ENCODE measurements at regions not wholly inside any gene's neighbourhood (a gene's known extent, or its start where the extent isn't known, plus 50 kb on each side); places are given as distances from the start of the nearest gene placed in this dataset.
A peak's percentile ranks its signal among the peaks of the same experiment; 100 is the strongest.

DNA sequence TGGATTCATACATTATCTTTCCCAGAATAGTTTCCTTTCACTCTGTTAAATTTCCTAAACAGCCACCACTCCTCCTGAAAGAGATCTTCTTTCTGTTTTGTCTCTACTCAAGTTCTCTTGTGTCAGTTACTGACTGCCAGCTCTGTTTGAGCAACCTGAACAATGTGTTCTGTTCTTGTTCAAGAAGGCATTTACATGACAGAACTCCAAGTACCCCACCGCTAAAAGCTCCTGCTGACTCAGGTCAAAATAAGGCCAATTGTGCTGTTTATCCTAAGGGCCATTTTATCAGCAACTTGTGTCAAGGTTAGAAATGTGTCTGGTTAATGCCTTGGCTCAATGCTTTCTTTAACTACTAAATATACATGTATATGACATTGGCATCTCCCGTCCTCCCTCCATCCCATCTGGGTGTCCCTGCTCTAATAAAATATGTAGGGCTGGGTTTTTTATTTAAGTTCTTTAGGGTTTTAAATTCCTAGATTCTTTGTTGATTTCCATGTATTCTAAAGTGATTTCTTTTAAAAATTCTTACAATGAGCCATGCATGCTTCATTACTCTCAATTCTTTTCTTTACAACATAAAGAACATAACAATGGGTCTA lies 144.3 kb upstream of the PAQR3 start:
- Histone ChIP-seq H3K4me2 (peak overlapping the region; percentile 3), H2AFZ (replicated peaks) (no peak overlapping the region), H3K36me3 (peaks cover 5% of the 10 kb centered on the region), H3F3A (ENCODE audit: low read depth) (peaks cover 7% of the 10 kb centered on the region), H3K79me2 (ENCODE audit: low read depth) (no peaks in the 10 kb centered on the region), H3K4me3 (no peak overlapping the region), H4K20me1 (ENCODE audit: low read depth) (no peaks in the 10 kb centered on the region), H3K27me3 (no peaks in the 10 kb centered on the region), H3K9ac (no peak overlapping the region), H3K9me3 (ENCODE audit: low read depth) (peaks cover 8% of the 10 kb centered on the region), H3K27ac (no peak overlapping the region), H3K4me1 (peaks cover 20% of the 10 kb centered on the region)
- H3K27me3 Mint-ChIP-seq (ENCODE audit: insufficient read depth, low read depth): peaks cover 4% of the 10 kb centered on the region
- H3K4me1 Mint-ChIP-seq: peaks cover 39% of the 10 kb centered on the region
- DNase-seq (ENCODE audit: low spot score): peak; percentile 39
- TF ChIP-seq EZH2phosphoT487 (IDR thresholded peaks at IDR 0.05) (no peak), EZH2 (IDR thresholded peaks at IDR 0.05) (no peak)
- TF ChIP-seq, protein P1, sequence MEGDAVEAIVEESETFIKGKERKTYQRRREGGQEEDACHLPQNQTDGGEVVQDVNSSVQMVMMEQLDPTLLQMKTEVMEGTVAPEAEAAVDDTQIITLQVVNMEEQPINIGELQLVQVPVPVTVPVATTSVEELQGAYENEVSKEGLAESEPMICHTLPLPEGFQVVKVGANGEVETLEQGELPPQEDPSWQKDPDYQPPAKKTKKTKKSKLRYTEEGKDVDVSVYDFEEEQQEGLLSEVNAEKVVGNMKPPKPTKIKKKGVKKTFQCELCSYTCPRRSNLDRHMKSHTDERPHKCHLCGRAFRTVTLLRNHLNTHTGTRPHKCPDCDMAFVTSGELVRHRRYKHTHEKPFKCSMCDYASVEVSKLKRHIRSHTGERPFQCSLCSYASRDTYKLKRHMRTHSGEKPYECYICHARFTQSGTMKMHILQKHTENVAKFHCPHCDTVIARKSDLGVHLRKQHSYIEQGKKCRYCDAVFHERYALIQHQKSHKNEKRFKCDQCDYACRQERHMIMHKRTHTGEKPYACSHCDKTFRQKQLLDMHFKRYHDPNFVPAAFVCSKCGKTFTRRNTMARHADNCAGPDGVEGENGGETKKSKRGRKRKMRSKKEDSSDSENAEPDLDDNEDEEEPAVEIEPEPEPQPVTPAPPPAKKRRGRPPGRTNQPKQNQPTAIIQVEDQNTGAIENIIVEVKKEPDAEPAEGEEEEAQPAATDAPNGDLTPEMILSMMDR (IDR thresholded peaks at IDR 0.05): no peak
- H3K36me3 Mint-ChIP-seq: peaks cover 6% of the 10 kb centered on the region
- H3K9me3 Mint-ChIP-seq: peaks cover 16% of the 10 kb centered on the region
- H3K4me3 Mint-ChIP-seq: no peak overlapping the region
- peak overlapping the region; percentile 55 for H3K27ac Mint-ChIP-seq

DNA sequence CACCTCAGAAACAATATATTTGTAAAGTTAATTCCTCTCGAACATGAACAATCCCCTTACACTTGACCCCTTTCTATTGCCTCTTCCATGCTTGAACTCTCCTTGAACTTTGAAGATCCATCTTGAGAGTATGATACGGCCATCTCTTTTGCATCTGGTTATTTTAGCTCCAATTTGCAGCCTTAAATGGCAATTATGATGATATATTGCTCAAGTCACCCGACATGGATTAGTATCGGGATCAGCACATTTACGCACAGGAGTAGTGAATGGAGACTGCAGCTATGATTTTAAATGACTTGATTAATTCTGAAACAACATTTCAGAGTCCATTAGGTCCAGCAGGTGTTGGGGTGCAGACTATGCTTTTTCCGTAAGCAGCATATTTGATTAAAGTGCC lies 143.8 kb upstream of the PAQR3 start:
- Mint-ChIP-seq H3K36me3 (peaks cover 6% of the 10 kb centered on the region), H3K27ac (no peak overlapping the region)
- no peak overlapping the region for H3K4me3 ChIP-seq

DNA sequence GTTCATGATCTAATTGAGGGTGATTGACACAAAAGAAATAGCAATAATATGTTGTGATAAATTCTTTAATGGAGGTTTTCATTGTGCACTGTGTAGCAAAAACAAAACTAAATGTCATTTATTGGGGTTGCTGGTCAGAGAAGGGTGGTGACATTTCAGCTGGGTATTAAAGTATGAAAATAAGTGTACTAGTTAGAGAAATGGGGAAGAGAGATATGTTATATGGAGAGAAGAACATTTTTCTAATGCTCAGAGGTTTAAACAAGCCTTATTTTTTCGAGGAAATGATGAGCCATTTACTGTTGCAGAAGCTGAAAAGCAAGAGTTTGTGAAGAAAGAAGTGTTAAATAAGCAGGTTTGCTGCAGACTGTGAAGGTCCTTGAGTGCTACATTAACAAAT lies 142.7 kb upstream of the PAQR3 start:
- H3K9me3 Mint-ChIP-seq: peaks cover 16% of the 10 kb centered on the region
- no peak overlapping the region for H3K9ac ChIP-seq
- peaks cover 8% of the 10 kb centered on the region for H3K9me3 ChIP-seq (ENCODE audit: low read depth)
- no peaks in the 10 kb centered on the region for H3K79me2 ChIP-seq (ENCODE audit: low read depth)
- peaks cover 11% of the 10 kb centered on the region for H3K4me1 ChIP-seq
- peaks cover 7% of the 10 kb centered on the region for H3F3A ChIP-seq (ENCODE audit: low read depth)
- H3K4me3 Mint-ChIP-seq: no peak overlapping the region
- no peak overlapping the region for H3K4me2 ChIP-seq
- DNase-seq (ENCODE audit: low spot score): no peak
- no peak overlapping the region for H3K27ac Mint-ChIP-seq
- no peaks in the 10 kb centered on the region for H4K20me1 ChIP-seq (ENCODE audit: low read depth)
- no peak overlapping the region for H3K4me3 ChIP-seq
- no peak overlapping the region for H3K27ac ChIP-seq
- H3K36me3 Mint-ChIP-seq: peaks cover 6% of the 10 kb centered on the region
- peaks cover 5% of the 10 kb centered on the region for H3K36me3 ChIP-seq
- TF ChIP-seq EZH2phosphoT487 (IDR thresholded peaks at IDR 0.05): no peak
- TF ChIP-seq EZH2 (IDR thresholded peaks at IDR 0.05): no peak
- TF ChIP-seq, protein P1 (IDR thresholded peaks at IDR 0.05): no peak
- H3K27me3 ChIP-seq: no peaks in the 10 kb centered on the region
- peaks cover 5% of the 10 kb centered on the region for H3K27me3 Mint-ChIP-seq (ENCODE audit: insufficient read depth, low read depth)
- peaks cover 26% of the 10 kb centered on the region for H3K4me1 Mint-ChIP-seq
- H2AFZ ChIP-seq (replicated peaks): no peak overlapping the region

More for the DNA sequence above, 143.8 kb upstream of the PAQR3 start:
- peaks cover 4% of the 10 kb centered on the region for H3K27me3 Mint-ChIP-seq (ENCODE audit: insufficient read depth, low read depth)
- H3K9ac ChIP-seq: no peak overlapping the region
- H3K79me2 ChIP-seq (ENCODE audit: low read depth): no peaks in the 10 kb centered on the region
- peaks cover 5% of the 10 kb centered on the region for H3K36me3 ChIP-seq
- H4K20me1 ChIP-seq (ENCODE audit: low read depth): no peaks in the 10 kb centered on the region
- H3K27me3 ChIP-seq: no peaks in the 10 kb centered on the region
- H3K4me1 Mint-ChIP-seq: peaks cover 34% of the 10 kb centered on the region
- peaks cover 7% of the 10 kb centered on the region for H3F3A ChIP-seq (ENCODE audit: low read depth)
- H3K9me3 Mint-ChIP-seq: peaks cover 16% of the 10 kb centered on the region
- TF ChIP-seq, protein P1 (IDR thresholded peaks at IDR 0.05): no peak
- TF ChIP-seq EZH2 (IDR thresholded peaks at IDR 0.05) (no peak), EZH2phosphoT487 (IDR thresholded peaks at IDR 0.05) (no peak)
- H3K4me3 Mint-ChIP-seq: no peak overlapping the region
- H3K27ac ChIP-seq: no peak overlapping the region
- DNase-seq (ENCODE audit: low spot score): no peak
- H3K4me1 ChIP-seq: peaks cover 20% of the 10 kb centered on the region
- H3K4me2 ChIP-seq: peak overlapping the region; percentile 3
- H2AFZ ChIP-seq (replicated peaks): no peak overlapping the region
- peaks cover 8% of the 10 kb centered on the region for H3K9me3 ChIP-seq (ENCODE audit: low read depth)

All from neural progenitor cell (in vitro differentiated cells).